Psoas muscle (tissue), 7 donors: ENCODE measurements at regions not wholly inside any gene's neighbourhood (a gene's known extent, or its start where the extent isn't known, plus 50 kb on each side); places are given as distances from the start of the nearest gene placed in this dataset.
A peak's percentile ranks its signal among the peaks of the same experiment; 100 is the strongest.

Experiments used
- ATAC-seq, 4 donors: fragments of 200-7000 bp; cut with Tn5 transposase; one replicate each; pipeline ENCODE4 v1.9.1; 2020; ENCODE audit warnings: moderate library complexity in 3 of 4, mild to moderate bottlenecking in 2 of 4
- DNase-seq, 2 donors: peaks; one replicate each; pipeline ENCODE4 v3.0.0-alpha.2; 2020
- H3K27ac ChIP-seq: fragments of 200-600 bp; one replicate; pipeline ENCODE4 v1.8.0; 2022
- H3K27me3 ChIP-seq, 3 donors: fragments of 200-600 bp in 1 of 3; one replicate each; pipeline versions ENCODE4 v1.6.1 to v1.8.0; 2013 to 2022; ENCODE audit warnings: low read length in 2 of 3, mild to moderate bottlenecking in 2 of 3, moderate library complexity in 1 of 3; ENCODE audit not compliant: insufficient read depth in 3 of 3
- H3K36me3 ChIP-seq, 2 donors: fragments of 200-600 bp in 1 of 2; one replicate each; pipeline versions ENCODE4 v1.6.1 to v1.8.0; 2013 to 2022; ENCODE audit warnings: low read depth in 1 of 2, mild to moderate bottlenecking in 1 of 2, moderate library complexity in 1 of 2; ENCODE audit not compliant: insufficient read depth in 1 of 2
- H3K4me1 ChIP-seq: fragments of 200-600 bp; one replicate; pipeline ENCODE4 v1.8.0; 2022
- H3K4me3 ChIP-seq: fragments of 200-600 bp; one replicate; pipeline ENCODE4 v1.8.0; 2022; ENCODE audit warnings: mild to moderate bottlenecking
- H3K9me3 ChIP-seq: fragments of 200-600 bp; one replicate; pipeline ENCODE4 v1.8.0; 2022
- WGBS, 3 donors: extraction: QIAGEN DNeasy Blood & Tissue Kit; methylation state at CpG; one replicate each; pipeline versions ENCODE4 v1.1.6 to v1.1.7; 2013; 5-methylcytosine and 5-hydroxymethylcytosine counted together
- intact Hi-C, 2 donors: fragments of 100-400 bp; cut with DNase I; formaldehyde crosslinking; loops; one replicate each; pipeline versions ENCODE4 v1.11.0 to v1.14.2; 2022
- TF ChIP-seq, protein P1 (sequence below): fragments of 200-600 bp; IDR thresholded peaks from one replicate; pipeline ENCODE4 v1.8.0; 2022; ENCODE audit warnings: antibody characterized with exemption
- donor health status: healthy with polysubstance abuse.
- donor health status: DM: no; HTN: no; CAD: no; lungs with moderate emphysema.
- donor health status: Bipolar disorder and iron deficiency.
- donor health status: healthy.
- donor health status: DM: yes; HTN: yes; CAD: no.
- donor health status: DM: no; HTN: no; CAD: no.
- donor health status: DM: yes; HTN: yes; CAD: no.

DNA sequence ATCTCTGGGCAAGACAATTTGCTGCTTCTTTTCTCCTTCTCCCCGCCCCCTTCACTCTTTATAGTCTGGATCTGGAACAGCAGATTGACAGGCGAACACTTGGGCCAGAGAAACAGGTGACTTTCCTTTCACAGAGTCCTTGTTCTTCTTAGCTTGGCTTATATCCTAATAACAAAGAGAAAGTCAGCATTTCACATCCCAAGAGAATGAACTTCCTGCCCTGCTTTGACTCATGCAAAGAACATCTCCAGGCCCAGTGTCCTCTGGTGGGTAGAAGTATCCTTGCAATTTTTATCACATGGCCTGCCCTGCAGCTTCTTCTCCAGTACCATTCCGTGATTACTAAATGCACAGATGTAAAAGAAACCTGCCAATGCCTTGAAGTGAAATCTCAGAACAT, 764.4 kb downstream of the ADGRL2 start:
- TF ChIP-seq, protein P1, sequence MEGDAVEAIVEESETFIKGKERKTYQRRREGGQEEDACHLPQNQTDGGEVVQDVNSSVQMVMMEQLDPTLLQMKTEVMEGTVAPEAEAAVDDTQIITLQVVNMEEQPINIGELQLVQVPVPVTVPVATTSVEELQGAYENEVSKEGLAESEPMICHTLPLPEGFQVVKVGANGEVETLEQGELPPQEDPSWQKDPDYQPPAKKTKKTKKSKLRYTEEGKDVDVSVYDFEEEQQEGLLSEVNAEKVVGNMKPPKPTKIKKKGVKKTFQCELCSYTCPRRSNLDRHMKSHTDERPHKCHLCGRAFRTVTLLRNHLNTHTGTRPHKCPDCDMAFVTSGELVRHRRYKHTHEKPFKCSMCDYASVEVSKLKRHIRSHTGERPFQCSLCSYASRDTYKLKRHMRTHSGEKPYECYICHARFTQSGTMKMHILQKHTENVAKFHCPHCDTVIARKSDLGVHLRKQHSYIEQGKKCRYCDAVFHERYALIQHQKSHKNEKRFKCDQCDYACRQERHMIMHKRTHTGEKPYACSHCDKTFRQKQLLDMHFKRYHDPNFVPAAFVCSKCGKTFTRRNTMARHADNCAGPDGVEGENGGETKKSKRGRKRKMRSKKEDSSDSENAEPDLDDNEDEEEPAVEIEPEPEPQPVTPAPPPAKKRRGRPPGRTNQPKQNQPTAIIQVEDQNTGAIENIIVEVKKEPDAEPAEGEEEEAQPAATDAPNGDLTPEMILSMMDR: no peak
- WGBS, 3 donors: 19 to 31% (median 23%) methylated on average over 3 of the region's 3 CpGs
- H3K9me3 ChIP-seq: no peaks in the 10 kb centered on the region
- no peaks in the 10 kb centered on the region for H3K4me1 ChIP-seq
- ATAC-seq (peak in 2 of 4 donors; percentile 40 to 52), DNase-seq (no peak)
- no peak overlapping the region for H3K4me3 ChIP-seq
- H3K36me3 ChIP-seq: no peaks in the 10 kb centered on the region
- H3K27ac ChIP-seq: no peak overlapping the region
- H3K27me3 ChIP-seq: no peaks in the 10 kb centered on the region
- intact Hi-C loops: no loop called here

DNA sequence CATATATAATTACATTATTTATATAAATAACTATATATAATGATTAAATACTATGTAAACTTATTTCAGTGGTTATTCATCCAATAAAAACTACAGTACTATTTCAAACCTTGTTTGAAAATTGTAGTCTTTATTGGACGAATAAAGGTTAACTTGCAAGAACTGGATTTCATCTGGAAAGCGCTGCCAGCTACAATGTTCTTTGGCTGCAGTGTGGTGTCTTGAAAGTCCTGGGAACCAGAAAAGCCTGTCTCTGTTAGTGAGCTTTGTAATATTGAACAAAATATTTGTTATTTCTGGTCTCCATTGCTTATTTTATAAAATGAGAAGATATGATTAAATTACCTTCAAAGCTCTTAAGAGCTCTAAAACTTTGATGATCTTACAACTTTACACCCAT, 763.6 kb downstream of the ADGRL2 start:
- Histone ChIP-seq H3K27ac (no peak overlapping the region), H3K27me3 (no peaks in the 10 kb centered on the region), H3K9me3 (no peaks in the 10 kb centered on the region), H3K4me1 (no peaks in the 10 kb centered on the region), H3K36me3 (no peaks in the 10 kb centered on the region), H3K4me3 (no peak overlapping the region)
- intact Hi-C loops: no loop called here
- DNase-seq: no peak
- no peak for ATAC-seq
- 50 to 86% (median 56%) methylated on average over 2 of the region's 2 CpGs for WGBS, 3 donors
- TF ChIP-seq, protein P1: no peak

GRCh38 chr1:82562448-82562847, 761.7 kb downstream of the ADGRL2 start:
- no peak for DNase-seq
- intact Hi-C loops: no loop called here
- TF ChIP-seq, protein P1: no peak
- Histone ChIP-seq H3K4me1 (no peaks in the 10 kb centered on the region), H3K27ac (no peak overlapping the region), H3K4me3 (no peak overlapping the region), H3K27me3 (no peaks in the 10 kb centered on the region), H3K9me3 (no peaks in the 10 kb centered on the region), H3K36me3 (no peaks in the 10 kb centered on the region)
- ATAC-seq: no peak
- WGBS, 3 donors: 61 to 74% (median 73%) methylated on average over 2 of the region's 2 CpGs

DNA sequence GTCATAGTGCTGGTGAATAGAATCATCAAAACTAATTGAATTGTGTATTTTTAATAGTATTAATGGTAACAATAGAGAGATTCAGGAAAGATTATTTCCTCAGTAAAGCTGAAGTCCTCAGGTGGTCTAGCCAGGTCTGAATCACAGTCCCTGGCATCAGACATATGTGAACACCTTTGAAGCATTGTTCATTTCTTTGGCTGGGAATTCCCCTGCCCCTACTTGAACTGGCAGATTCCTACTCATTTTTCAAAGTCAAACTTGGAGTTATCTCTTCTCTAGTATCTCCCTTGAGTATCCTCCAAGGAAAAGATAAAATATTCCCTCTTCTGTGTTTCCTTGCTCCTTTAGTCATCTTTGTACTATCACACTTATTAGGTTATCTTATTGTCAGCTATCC, 759.8 kb downstream of the ADGRL2 start:
- no peaks in the 10 kb centered on the region for H3K36me3 ChIP-seq
- intact Hi-C loops: no loop called here
- TF ChIP-seq, protein P1: no peak
- no peaks in the 10 kb centered on the region for H3K4me1 ChIP-seq
- no peaks in the 10 kb centered on the region for H3K9me3 ChIP-seq
- no peak overlapping the region for H3K4me3 ChIP-seq
- ATAC-seq (no peak), DNase-seq (no peak)
- no peak overlapping the region for H3K27ac ChIP-seq
- no peaks in the 10 kb centered on the region for H3K27me3 ChIP-seq

- WGBS, 3 donors: 0 to 43% (median 31%) methylated on average over 1 of the region's 1 CpG
- DNase-seq (no peak), ATAC-seq (no peak)
- Histone ChIP-seq H3K4me3 (no peak overlapping the region), H3K4me1 (no peaks in the 10 kb centered on the region), H3K27ac (no peak overlapping the region), H3K36me3 (no peaks in the 10 kb centered on the region), H3K9me3 (no peaks in the 10 kb centered on the region), H3K27me3 (no peaks in the 10 kb centered on the region)
- intact Hi-C loops: no loop called here
- TF ChIP-seq, protein P1: no peak
Observed at GRCh38 chr1:82555501-82555900, 754.8 kb downstream of the ADGRL2 start.
